Eye (tissue), 1 donor: ENCODE measurements at regions not wholly inside any gene's neighbourhood (a gene's known extent, or its start where the extent isn't known, plus 50 kb on each side); places are given as distances from the start of the nearest gene placed in this dataset.
A peak's percentile ranks its signal among the peaks of the same experiment; 100 is the strongest.
"Not testable (repeated sequence)": the region's sequence is repeated elsewhere in the genome, so short reads cannot be mapped to it uniquely, and the experiment has no call there.

Experiments
- DNase-seq: peaks from one replicate; pipeline ENCODE4 v3.0.0-alpha.2; 2015

DNA sequence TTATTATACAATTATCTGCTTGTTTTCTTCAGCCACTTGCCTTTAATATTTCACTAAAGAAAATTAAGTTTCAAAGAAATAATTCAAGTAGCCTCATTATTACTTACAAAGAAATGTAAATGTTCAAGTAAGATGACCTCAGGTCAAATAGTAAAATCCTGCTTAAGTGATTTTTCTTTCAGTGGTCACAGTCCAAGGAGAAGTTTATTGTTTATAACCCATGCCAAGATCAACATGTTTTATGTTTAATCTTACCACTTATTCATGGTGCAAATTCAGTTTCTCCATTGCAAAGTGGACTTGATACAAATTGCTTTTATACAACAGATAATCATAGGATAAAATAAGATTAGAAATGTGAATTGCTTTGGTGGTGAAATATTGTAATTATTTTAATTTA, 370.2 kb upstream of the FLRT2 start:
- DNase-seq: no peak

DNA sequence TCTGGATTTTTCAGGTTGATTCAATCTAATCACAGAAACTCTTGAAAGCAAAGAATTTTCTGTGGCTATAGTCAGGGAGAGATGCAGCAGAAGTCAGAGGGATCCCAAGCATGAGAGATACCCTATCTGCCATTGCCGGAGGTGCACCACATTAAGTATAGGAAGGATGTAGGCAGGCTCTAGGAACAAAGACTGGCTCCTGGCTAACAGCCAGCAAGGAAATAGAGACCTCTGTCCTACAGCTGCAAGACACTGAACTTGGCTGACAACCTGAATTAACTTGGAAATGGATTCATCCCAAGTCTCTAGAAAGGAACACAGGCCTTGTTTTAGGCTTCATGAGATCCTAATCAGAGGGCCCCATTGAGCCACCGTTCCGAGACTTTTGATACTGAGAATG, 364.9 kb upstream of the FLRT2 start:
- DNase-seq: peak; percentile 51

DNA sequence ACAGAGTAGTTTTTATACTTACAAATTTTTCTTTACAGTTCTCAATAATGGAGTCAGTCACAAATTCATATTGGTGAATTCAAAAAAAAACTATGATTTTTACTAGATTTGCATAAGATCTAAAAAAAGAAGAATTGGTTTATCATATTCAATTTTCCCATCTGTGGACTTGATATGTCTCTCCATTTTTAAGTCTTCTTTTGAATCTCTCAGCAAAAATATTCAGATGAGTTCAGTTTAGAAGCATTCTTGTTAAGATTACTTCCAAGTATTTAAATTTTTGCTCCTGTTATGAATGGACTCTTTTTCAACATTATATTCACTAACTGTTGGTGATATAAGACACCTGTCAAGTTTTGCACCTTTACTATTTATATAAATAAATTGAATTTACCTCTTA, 360.6 kb upstream of the FLRT2 start:
- DNase-seq: no peak

DNA sequence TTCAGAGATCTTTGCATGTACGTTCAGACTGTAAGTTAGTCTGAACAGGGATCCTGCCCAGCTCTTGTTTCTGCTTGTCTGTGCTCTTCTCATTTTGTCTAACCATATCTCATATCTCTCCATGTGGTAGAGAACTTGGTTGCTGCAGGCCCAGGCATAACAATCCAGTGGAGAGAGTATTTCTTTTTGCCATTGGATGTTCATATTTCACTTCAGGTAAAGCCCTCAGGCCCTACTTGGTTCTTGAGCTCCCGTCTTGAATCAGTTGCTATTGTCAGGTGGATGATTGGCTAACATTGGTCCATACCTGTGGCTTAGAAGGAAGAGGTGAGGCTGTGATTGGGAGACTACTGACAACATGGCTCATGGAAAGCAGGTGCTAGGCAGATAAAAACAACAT, 357.7 kb upstream of the FLRT2 start:
- DNase-seq: no peak

DNA sequence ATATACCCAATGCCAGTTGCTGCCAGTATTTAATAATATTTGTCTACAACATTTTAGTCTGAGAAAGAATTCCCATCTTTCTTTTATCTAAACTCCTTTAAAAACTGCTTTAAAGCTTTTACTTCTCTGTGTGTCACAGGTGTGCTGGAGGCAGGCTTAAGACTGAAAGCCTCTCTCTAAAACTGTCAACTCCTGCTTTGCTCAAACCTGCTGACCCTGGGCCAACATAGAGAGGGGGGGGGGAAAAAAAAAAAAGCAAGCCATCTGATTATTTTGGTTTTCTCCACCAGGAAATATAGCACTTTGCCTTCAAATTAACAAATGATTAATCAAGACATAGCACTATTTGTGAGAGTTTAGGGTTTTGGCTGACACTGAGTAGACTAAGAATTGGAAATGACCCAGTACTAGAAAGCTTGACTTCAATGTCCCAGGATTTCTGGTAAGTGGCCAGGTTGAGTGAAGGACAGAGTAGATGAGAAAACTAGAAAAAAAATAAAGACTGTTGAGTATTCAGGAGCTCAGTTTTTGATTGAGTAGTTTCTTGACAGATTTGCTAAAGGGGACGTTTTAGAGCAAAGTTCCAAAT, 357.0 kb upstream of the FLRT2 start:
- no peak for DNase-seq

DNA sequence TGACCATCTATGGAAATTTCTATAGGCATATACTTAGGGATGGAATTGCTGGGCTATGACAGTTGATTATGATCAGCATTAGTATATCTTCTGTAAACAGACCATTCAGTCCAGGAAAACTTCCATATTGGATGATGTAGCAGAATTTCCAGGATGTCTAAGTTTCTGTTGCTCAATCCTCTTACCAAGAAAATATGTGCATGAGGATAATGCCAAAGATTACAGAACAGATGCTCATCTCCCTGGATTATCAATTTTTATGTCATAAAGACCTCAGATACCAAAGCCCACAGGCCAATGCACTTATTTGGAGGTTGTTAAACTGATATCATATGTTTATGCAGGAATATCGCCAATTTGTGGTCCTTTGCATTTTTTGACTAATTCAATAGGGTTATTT, 354.4 kb upstream of the FLRT2 start:
- DNase-seq: no peak

DNA sequence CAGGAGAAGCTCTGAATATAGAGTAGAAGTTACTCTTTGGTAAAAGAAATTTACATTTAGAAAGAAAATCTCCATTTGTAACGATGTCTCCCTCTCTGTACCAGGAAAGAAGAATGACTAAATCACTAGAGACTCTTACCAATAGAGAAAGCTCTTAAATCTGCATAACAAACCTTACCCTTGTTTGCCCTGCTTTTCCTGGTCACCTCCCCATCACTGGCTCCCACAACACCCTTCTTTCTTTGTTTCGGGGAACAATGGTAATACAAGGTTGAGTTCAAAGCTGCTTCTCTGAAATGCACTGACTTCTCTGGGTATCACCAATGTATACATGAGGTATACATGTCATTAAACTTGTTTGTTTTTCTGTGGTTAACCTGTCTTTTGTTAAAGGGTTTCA, 351.1 kb upstream of the FLRT2 start:
- no peak for DNase-seq

DNA sequence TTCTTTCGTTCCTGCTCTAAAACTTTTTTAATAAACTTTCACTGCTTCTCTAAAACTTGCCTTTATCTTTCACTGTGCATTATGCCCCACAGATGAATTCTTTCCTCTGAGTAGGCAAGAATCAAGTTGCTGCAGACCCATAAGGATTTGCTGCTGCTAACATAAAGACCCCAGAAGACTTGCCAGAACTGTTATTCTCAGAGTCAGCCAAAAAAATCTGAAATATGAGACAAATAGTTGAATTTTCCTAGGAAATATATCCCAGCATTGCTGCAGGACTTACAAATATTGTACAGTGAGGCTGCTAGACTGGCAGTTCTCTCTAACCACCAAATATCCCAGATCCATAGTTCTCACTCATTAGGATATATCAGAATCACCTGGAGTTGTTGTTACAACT, 349.1 kb upstream of the FLRT2 start:
- DNase-seq: no peak

DNA sequence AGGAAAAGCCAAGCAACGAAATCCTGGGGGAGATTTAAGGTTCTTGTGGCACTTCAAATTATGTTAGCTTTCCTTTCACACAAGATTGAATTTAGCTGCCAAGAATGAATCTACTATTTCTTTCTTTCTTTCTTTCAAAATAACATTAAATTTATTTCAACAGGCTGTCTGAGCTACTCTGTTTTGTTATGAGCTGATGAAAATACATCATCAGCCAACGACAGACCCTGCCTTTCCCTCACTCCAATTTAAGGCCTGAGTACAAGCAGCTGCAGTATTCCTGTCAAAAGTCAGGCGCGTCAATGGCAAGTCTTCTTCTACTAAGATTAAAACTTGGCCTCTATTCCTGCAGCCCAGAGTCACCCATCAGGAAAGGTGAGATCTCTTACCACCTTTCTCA, 347.7 kb upstream of the FLRT2 start:
- DNase-seq: no peak

DNA sequence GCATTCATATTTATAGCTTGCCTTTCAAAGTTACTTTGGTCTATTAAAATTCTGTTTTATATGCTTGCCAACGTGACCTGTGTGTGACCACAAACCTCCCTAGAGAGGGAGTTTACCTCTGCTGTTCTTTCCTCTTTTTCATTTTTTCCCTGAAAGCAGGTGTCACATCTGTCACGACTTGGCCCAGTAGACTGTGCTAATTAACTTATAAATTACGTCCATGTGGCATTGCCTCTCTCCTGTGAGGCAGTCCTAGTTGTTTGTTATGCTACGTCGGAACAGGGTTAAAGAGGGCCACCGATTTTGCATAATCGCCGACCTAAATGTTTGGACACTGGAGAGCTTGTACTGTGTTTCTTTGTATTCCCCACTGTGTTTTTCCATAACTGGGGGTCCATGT, 343.9 kb upstream of the FLRT2 start:
- DNase-seq: no peak

DNA sequence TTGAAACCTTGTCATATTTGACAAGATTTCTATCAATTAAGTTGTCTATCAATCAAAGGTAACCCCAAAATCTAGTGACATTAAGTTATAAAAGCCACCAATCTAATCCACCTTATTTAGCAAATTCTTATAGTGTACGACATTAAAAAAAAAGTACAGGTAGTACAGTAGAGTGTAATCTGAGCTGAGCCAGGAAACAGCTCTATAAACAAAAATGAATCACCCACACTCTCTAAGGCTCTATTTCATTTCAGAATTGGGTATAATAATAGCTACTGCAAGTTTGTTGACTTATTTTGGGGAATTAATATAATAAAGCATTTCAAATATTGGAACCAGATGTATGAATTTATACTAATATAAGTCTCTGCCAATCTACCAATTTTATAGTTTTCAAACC, 342.4 kb upstream of the FLRT2 start:
- DNase-seq: no peak

DNA sequence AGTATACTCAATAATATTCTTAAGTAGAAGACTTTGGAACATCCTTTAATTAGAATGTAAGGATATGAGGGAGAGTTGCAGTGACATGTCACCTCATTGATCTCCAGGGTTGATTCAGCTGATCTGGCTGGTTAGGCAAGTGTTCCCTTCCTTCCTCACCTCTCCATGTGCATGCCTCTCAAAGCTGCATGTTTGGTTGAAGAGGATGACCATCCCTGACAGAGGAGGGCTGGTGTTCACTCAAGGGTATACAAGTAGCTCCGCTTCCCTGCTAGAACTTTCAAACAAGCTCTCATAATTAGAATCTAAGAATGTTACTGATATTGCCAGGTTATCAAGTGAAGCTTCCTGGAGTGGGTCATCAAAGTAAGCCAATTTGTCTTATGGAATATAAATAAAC, 341.1 kb upstream of the FLRT2 start:
- no peak for DNase-seq

DNA sequence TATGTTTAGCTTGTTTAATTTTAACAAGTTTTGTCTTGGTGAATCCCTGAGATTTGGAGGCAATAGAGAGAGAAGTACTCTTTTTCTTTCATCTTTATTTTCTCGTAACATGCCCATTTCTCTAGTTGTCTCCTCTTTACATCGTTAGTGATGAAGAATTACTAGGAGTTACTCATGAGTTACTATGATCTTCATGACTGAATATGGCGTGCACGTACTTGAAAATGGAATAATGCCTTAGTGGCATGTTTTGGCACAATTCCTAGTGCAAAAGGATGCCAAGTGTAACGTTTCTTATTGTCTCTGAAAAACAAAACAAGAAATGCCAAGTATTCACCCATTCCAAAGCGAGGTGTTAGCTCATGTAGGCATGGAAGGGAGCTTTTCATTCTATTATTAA, 340.7 kb upstream of the FLRT2 start:
- DNase-seq: not testable (repeated sequence)

DNA sequence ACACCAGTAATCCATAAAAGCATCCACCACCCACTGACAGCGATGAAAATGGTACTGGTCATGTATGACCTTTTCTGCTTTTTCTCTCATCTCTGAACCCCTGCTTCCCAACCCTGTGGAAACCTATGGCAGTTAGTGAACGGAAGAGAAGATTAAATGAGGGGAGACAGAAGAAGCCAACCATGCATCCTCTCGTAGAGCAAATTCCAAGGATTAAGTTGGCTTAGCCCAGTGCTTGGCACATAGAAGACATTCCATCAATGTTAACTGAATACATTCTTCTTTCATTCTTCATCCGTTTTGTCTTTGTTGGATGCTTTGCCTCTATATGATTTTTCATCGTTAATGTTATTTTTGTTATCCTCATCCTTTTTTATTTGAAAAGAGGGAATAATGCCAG, 339.7 kb upstream of the FLRT2 start:
- no peak for DNase-seq

DNA sequence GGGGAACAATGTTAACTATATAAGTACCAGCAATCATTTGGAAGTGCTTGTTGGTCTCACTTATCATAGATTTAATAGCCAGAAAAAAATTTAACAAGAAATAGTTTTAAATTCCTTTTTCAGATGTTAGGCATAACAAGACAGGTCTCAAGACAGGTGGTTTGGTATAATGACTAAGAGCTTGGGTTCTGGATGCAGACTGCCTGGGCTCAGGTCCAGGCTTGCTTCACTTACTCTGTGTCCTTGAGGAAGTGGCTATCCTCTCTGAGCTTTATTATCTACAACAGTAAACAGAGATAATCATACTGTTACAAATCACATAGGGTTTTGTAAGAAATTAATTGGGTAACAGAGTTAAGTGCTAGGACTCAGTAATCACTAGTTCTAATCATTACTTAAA, 338.0 kb upstream of the FLRT2 start:
- no peak for DNase-seq

DNA sequence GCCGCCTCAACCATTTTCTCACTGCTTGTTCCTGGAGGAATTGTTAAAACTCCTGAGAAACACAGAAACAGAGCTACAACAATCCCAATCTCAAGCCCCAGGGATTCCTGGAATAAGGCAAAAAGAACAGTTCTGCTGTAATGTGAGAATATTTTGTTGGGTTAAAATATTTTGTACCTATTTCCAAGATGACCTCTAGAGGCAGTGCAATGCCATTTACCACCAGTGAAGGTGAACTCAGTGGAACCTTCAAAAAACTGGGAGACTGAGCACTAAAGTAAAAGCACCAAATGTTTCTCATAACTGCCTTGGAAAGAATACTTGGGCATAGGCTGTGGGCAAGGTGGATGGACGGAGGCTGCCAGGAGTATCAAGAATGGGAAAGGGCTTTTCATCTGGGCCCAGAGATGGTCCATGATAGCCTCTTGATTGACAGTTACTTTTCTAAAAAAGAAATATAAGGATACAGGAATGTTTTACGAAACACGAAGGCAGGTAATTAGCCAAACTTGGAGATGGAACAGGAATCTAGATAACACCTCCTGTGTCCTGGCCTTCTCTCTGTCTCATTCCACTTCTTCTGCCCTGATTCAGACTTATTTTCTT, 334.0 kb upstream of the FLRT2 start:
- no peak for DNase-seq

DNA sequence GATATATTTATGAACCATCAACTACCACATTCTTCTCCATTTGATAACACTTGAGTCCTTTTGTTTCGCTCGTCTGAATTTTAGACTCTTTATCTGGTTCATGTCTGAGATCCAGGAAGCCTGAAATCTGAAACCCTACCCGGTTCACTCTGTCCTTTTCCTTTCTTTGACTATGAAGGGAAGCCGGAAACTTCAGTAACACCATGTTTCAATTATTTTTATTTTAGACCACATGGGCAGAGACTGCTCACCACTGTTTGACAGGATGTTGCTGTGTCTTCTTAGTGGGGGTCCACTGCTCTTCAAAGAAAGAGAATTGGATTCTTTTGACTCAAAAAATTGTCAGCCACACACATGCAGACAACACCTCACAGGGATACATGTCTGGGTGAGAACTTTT, 331.9 kb upstream of the FLRT2 start:
- no peak for DNase-seq

DNA sequence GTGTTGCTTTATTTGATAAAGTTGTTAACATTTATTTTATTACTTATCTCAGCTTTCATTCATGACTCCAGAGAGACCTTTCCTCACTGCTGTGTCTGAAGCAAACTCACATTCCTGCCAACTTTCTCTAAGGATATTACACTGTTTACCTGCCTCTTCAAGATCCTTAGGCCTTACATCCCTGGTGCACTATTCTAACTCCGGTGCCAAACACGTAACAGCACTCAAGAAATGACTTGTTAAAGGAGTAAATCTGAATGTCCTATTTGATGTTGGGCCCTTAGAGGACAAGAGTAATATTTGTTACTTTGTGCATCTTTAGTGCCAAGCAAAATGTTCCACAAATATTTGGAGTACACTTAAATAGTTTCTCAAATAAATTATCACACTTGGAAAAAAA, 324.1 kb upstream of the FLRT2 start:
- no peak for DNase-seq

DNA sequence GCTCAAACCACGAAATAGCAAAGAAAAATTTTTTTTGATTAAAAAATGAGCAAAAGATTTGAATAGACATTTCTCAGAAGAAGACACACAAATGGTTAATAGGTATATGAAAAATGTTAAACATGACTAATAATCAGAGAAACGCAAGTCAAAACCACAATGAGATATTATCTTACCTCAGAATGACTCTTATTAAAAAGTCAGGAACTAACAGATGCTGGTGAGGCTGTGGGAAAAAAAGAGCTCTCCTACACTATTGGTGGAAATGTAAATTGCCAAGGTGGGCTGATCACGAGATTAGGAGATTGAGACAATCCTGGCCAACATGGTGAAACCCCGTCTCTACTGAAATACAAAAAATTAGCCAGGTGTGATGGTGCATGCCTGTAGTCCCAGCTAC, 315.5 kb upstream of the FLRT2 start:
- DNase-seq: no peak

DNA sequence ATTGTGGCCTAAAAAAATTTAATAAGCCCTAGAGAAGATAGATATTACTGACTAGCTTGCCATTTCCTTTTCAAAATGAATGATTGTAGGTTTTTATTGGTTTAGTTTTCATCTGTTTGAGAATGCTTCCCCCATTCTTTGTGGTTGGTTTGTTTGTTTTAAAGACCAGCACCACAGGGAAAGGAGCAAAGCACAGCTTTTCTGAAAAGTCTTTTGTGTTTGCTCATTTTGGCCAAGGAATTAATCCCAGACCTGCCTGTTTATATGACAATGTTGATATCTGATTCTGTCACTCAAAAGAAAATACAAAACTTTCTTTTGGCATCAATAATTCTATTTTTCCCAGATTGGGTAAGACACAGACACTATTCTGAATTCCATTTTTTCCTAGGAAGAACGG, 312.5 kb upstream of the FLRT2 start:
- DNase-seq: peak; percentile 86

DNA sequence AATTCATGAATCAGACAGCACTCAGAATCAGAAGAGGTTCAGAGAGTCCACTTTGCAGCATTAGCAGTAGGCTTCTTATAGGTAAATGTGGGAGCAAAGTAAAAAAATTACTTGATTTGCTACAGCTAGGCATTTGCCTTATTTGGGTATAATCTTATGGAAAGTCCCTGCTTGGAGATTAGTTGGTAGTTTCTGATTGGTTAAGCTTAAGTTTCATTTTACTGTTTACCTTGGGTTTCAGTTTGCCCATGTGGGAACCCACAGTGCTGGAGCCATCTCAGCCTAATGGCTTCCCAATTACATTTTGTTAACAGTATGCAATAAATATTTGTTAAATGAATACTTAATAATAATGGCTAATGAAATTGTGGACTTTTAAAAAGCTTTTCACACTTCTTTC, 311.0 kb upstream of the FLRT2 start:
- no peak for DNase-seq

DNA sequence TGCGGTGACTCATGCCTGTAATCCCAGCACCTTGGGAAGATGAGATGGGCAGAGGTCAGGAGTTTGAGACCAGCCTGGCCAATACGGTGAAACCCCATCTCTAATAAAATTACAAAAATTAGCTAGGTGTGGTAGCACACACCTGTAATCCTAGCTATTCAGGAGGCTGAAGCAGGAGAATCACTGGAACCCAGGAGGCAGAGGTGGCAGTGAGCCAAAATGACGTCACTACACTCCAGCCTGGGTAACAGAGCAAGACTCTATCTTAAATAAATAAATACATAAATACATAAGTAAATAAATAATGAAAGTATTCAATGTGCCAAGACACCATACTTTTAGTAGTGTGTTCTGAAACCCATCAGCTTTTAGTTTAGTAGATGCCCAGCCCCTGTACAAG, 308.1 kb upstream of the FLRT2 start:
- no peak for DNase-seq

DNA sequence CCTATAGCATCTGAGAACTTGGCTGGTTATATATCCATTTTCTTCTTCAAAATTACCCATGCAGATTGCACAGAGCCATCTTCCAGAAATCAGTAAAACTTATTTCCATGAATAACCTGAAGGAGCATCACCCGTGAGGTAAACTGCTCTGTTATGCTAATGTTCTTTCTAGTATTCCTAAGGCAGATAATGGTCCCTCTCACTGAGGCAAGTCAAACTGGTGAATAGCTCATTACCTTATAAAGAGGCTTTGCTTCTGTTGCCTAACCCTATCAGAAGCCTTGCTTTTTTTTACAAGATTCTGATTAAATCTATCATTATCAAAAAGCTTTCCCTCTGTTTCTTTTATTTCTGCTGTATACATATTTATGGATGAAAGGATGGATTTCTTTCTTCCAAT, 307.6 kb upstream of the FLRT2 start:
- DNase-seq: no peak

DNA sequence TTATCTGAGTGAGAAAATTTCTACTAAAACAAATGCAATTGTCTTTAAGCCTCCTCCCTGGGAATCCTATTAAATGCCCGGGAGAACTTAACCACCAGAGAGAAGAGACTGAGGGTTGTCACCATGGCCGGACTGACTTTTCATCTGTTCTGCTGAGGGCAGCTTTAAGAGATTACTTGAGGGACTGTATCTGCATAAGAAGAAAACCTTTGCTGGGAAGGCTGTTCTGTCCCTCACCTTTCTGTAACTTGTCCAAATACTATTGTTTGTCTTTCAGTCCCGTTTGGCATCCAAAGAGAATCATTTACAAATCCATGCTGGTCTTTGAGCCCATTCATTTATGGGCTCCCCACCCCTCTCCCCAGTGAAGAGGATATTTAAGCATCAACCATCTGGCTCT, 306.3 kb upstream of the FLRT2 start:
- no peak for DNase-seq

DNA sequence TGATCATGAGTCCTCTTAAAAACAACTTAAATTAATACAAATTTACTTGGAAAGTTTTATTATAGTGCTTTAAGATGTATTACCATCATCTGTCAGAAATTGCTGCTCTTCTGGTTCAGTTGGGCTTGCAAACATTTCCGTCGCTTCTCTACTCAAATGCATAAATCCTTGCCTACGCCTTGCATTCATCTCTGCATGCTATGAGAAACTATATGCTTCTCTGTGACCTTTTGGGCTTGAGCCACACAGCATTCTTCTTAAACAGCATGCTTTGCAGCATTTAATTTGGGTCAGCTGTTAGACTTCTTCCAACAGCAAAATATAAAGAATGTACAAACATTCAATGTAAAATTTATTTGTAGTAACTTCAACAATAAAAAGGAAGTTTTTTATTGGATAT, 305.7 kb upstream of the FLRT2 start:
- DNase-seq: no peak

DNA sequence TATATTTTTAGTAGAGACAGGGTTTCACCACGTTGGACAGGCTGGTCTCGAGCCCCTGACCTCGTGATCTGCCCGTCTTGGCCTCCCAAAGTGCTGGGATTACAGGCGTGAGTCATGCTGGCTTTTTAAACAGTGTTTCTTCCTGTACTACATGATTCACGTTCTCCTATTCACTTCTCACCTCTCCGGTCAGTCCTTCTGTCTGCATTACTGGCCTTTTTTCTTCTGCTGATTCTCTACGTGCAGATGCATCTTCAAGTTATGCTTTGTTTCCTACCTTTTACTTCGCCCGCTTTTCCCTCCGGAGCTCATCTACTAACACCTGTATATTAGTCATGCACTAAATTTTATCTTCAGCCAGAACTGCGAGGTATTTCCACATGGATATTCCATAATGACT, 296.2 kb upstream of the FLRT2 start:
- no peak for DNase-seq
